Keratinocyte (primary cell): ENCODE measurements at regions not wholly inside any gene's neighbourhood (a gene's known extent, or its start where the extent isn't known, plus 50 kb on each side); places are given as distances from the start of the nearest gene placed in this dataset.

Experiments used
- DNase-seq: peaks from one replicate; pipeline ENCODE4 v3.0.0-alpha.2; 2011; ENCODE audit warnings: low read depth, missing footprints, low spot score
- FAIRE-seq: peaks from 2 replicates; lab custom pipeline; 2011; peaks lifted over from hg19 to GRCh38; lab: Jason Lieb, UNC
- H2AFZ ChIP-seq: 2 replicates; pipeline ENCODE4 v1.6.0; 2012; ENCODE audit warnings: low read length, control low read depth, inconsistent platforms; ENCODE audit not compliant: control insufficient read depth
- H3K27ac ChIP-seq: 2 replicates; pipeline ENCODE4 v1.5.1; 2011; ENCODE audit warnings: low read length; ENCODE audit not compliant: control insufficient read depth, insufficient read depth
- H3K27me3 ChIP-seq: 3 replicates; pipeline ENCODE4 v1.6.0; 2011; ENCODE audit warnings: low read length; ENCODE audit not compliant: control insufficient read depth, insufficient read depth; ENCODE audit errors: extremely low read depth
- H3K36me3 ChIP-seq, 2 experiments: 2 replicates in 1 of 2; 3 replicates in 1 of 2; pipeline ENCODE4 v1.5.1; 2011; ENCODE audit warnings: low read length in 2 of 2, mild to moderate bottlenecking in 1 of 2; ENCODE audit not compliant: control insufficient read depth in 2 of 2, insufficient read depth in 2 of 2; ENCODE audit errors: extremely low read depth in 1 of 2
- H3K4me1 ChIP-seq: 3 replicates; pipeline ENCODE4 v1.5.1; 2011; ENCODE audit warnings: low read length; ENCODE audit not compliant: control insufficient read depth, insufficient read depth; ENCODE audit errors: extremely low read depth
- H3K4me2 ChIP-seq: 3 replicates; pipeline ENCODE4 v1.6.0; 2011; ENCODE audit warnings: low read depth, low read length; ENCODE audit not compliant: control insufficient read depth, insufficient read depth; ENCODE audit errors: extremely low read depth
- H3K4me3 ChIP-seq, 3 experiments: fragments of 200-600 bp in 1 of 3; sonication (generic) in 1 of 3; 2 replicates in 2 of 3; 3 replicates in 1 of 3; pipeline ENCODE4 v1.5.1; 2011 to 2016; ENCODE audit warnings: low read length in 3 of 3, mild to moderate bottlenecking in 3 of 3, control low read depth in 2 of 3, inconsistent platforms in 1 of 3, low read depth in 1 of 3, mixed read lengths in 1 of 3, mixed run types in 1 of 3, moderate library complexity in 1 of 3; ENCODE audit not compliant: control insufficient read depth in 2 of 3, insufficient read depth in 2 of 3; ENCODE audit errors: extremely low read depth in 1 of 3
- H3K79me2 ChIP-seq: 2 replicates; pipeline ENCODE4 v1.6.0; 2012; ENCODE audit warnings: low read length; ENCODE audit not compliant: control insufficient read depth, insufficient read depth
- H3K9ac ChIP-seq: 3 replicates; pipeline ENCODE4 v1.6.0; 2011; ENCODE audit warnings: low read length; ENCODE audit not compliant: control insufficient read depth, insufficient read depth; ENCODE audit errors: extremely low read depth
- H3K9me1 ChIP-seq: 3 replicates; pipeline ENCODE4 v1.6.0; 2011; ENCODE audit warnings: low read length; ENCODE audit not compliant: control insufficient read depth, insufficient read depth; ENCODE audit errors: extremely low read depth
- H3K9me3 ChIP-seq: 2 replicates; pipeline ENCODE4 v1.5.1; 2012; ENCODE audit warnings: low read depth, low read length; ENCODE audit not compliant: control insufficient read depth
- H4K20me1 ChIP-seq: 3 replicates; pipeline ENCODE4 v1.6.0; 2011; ENCODE audit warnings: low read length; ENCODE audit not compliant: control insufficient read depth, insufficient read depth; ENCODE audit errors: extremely low read depth
- EZH2 ChIP-seq: IDR thresholded peaks from one replicate; pipeline ENCODE4 v1.6.1; 2012; ENCODE audit warnings: inconsistent platforms, mild to moderate bottlenecking, low read length, moderate library complexity
- dilution Hi-C: fragments of 300-500 bp; cut with MboI; formaldehyde crosslinking; loops from one replicate; pipeline ENCODE4 v1.7.0; 2020; ENCODE audit warnings: low sequenced_read_pairs; ENCODE audit not compliant: extremely low pct_ligation_motif_present
- TF ChIP-seq, protein P1 (sequence below), 3 experiments: IDR thresholded peaks in 1 of 3; conservative IDR thresholded peaks in 1 of 3; optimal IDR thresholded peaks in 1 of 3; 2 replicates in 2 of 3; 3 replicates in 1 of 3; pipeline versions ENCODE3 to v1.5.1; 2011; ENCODE audit warnings: low read length in 3 of 3, mild to moderate bottlenecking in 3 of 3, moderate library complexity in 2 of 3, control low read depth in 1 of 3, inconsistent platforms in 1 of 3; ENCODE audit not compliant: insufficient read depth in 2 of 3; ENCODE audit errors: extremely low read depth in 1 of 3

DNA sequence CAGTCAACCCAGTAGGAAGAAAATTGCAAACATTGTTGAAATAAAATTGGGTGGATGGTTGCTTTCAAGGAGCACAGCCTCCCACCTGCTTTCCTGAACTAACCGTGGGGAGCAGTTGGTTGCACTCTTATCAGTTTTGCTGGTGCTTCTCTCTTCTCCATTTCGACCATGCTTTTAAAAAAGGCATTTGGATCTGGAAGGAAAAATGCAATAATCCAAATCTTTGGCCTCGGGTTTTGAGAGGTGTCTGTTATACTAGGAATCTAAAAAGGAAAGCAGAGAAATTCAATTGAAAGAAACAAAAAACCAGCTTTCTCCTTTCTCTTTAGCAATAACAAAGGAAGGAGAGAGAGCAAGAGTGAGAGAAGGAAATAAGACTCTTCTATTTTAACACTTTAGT lies 113.6 kb upstream of the ARGLU1 start:
- no peak for TF ChIP-seq EZH2
- TF ChIP-seq, protein P1, sequence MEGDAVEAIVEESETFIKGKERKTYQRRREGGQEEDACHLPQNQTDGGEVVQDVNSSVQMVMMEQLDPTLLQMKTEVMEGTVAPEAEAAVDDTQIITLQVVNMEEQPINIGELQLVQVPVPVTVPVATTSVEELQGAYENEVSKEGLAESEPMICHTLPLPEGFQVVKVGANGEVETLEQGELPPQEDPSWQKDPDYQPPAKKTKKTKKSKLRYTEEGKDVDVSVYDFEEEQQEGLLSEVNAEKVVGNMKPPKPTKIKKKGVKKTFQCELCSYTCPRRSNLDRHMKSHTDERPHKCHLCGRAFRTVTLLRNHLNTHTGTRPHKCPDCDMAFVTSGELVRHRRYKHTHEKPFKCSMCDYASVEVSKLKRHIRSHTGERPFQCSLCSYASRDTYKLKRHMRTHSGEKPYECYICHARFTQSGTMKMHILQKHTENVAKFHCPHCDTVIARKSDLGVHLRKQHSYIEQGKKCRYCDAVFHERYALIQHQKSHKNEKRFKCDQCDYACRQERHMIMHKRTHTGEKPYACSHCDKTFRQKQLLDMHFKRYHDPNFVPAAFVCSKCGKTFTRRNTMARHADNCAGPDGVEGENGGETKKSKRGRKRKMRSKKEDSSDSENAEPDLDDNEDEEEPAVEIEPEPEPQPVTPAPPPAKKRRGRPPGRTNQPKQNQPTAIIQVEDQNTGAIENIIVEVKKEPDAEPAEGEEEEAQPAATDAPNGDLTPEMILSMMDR (optimal IDR thresholded peaks at IDR 0.05 in 1 of 3, IDR thresholded peaks at IDR 0.05 in 1 of 3, conservative IDR thresholded peaks at IDR 0.05 in 1 of 3; ENCODE audit: extremely low read depth in 1 of 3, insufficient read depth in 2 of 3, low read length in 3 of 3), result no peak
- H3K9me3 ChIP-seq, result no peaks in the 10 kb centered on the region
- DNase-seq (no peak), FAIRE-seq (no peak)
- H4K20me1 ChIP-seq, result no peaks in the 10 kb centered on the region
- H2AFZ ChIP-seq, result no peak overlapping the region
- no peaks in the 10 kb centered on the region for H3K9me1 ChIP-seq
- no peaks in the 10 kb centered on the region for H3K4me1 ChIP-seq
- no peak overlapping the region for H3K4me3 ChIP-seq
- H3K36me3 ChIP-seq, result no peaks in the 10 kb centered on the region
- no peak overlapping the region for H3K4me2 ChIP-seq
- no peak overlapping the region for H3K27ac ChIP-seq
- H3K27me3 ChIP-seq, result no peaks in the 10 kb centered on the region
- no peaks in the 10 kb centered on the region for H3K79me2 ChIP-seq
- dilution Hi-C loops, result no loop called here
- H3K9ac ChIP-seq, result no peak overlapping the region

DNA sequence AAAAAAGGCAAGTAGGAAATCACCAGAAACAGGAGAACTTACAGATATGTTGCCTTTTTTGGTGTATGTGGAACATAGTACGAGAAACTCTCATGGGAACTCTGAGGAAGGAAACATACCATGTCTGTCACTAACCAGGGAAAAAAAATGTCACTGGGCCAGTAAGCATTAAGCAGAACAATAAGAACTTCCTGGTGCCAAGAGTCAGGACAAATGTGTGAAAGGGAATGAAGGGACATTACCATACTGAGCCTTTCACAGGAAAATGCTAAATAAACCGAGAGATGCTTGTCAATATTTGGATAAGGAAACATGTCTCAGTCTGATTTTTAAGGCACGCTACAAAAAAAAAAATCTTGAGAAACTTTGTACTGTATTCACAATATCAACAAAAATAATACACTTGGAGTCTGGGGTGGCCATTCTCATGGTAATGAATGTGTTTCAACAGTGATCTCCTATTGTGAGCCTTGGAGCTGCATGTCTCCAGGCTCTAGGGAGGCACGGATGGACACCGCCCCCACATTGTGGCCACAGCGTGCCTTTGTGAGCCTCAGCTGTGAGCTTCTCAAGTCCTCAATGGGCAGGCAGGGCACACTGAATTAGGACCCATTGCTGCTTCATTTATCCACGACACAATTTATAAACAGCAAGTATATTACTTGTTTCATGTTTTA lies 113.0 kb upstream of the ARGLU1 start:
- DNase-seq, result no peak
- H3K4me1 ChIP-seq, result no peaks in the 10 kb centered on the region
- H2AFZ ChIP-seq, result no peak overlapping the region
- no peaks in the 10 kb centered on the region for H3K79me2 ChIP-seq
- H3K4me3 ChIP-seq, result no peak overlapping the region
- dilution Hi-C loops, result no loop called here
- H3K9ac ChIP-seq, result no peak overlapping the region
- no peak overlapping the region for H3K4me2 ChIP-seq
- no peaks in the 10 kb centered on the region for H3K36me3 ChIP-seq
- H4K20me1 ChIP-seq, result no peaks in the 10 kb centered on the region
- no peaks in the 10 kb centered on the region for H3K9me1 ChIP-seq
- H3K27ac ChIP-seq, result no peak overlapping the region
- TF ChIP-seq, protein P1 (optimal IDR thresholded peaks at IDR 0.05 in 1 of 3, IDR thresholded peaks at IDR 0.05 in 1 of 3, conservative IDR thresholded peaks at IDR 0.05 in 1 of 3; ENCODE audit: extremely low read depth in 1 of 3, insufficient read depth in 2 of 3, low read length in 3 of 3), result no peak
- no peak for TF ChIP-seq EZH2
- FAIRE-seq, result no peak
- H3K27me3 ChIP-seq, result no peaks in the 10 kb centered on the region
- H3K9me3 ChIP-seq, result no peaks in the 10 kb centered on the region
